GM23338 (cell line): ENCODE measurements at regions not wholly inside any gene's neighbourhood (a gene's known extent, or its start where the extent isn't known, plus 50 kb on each side); places are given as distances from the start of the nearest gene placed in this dataset.

Experiments
- ATAC-seq: fragments of 200-7000 bp; cut with Tn5 transposase; 3 replicates; pipeline ENCODE4 v1.9.1; 2020
- DNase-seq: peaks from one replicate; pipeline ENCODE4 v3.0.0-alpha.2; 2015; ENCODE audit warnings: low spot score
- H2AFZ ChIP-seq: fragments of 200-600 bp; sonication (generic); 2 replicates; pipeline ENCODE4 v1.8.0; 2016; ENCODE audit warnings: antibody characterized with exemption, mild to moderate bottlenecking, moderate library complexity
- H3F3A ChIP-seq: fragments of 200-600 bp; sonication (generic); replicated peaks from 2 replicates; pipeline ENCODE4 v1.8.0; 2017; ENCODE audit warnings: antibody characterized with exemption, mixed run types, low read depth
- H3K27ac ChIP-seq: fragments of 200-600 bp; sonication (generic); 2 replicates; pipeline ENCODE4 v1.6.1; 2016; ENCODE audit warnings: low read depth
- H3K27me3 ChIP-seq: fragments of 200-600 bp; sonication (generic); 2 replicates; pipeline ENCODE4 v1.8.0; 2016; ENCODE audit warnings: mild to moderate bottlenecking, mixed run types, moderate library complexity; ENCODE audit not compliant: insufficient read depth
- H3K36me3 ChIP-seq: fragments of 200-600 bp; sonication (generic); 2 replicates; pipeline ENCODE4 v1.8.0; 2016; ENCODE audit warnings: mild to moderate bottlenecking; ENCODE audit not compliant: insufficient read depth
- H3K4me1 ChIP-seq: fragments of 200-600 bp; sonication (generic); 2 replicates; pipeline ENCODE4 v1.8.0; 2016; ENCODE audit warnings: mild to moderate bottlenecking, moderate library complexity; ENCODE audit not compliant: insufficient read depth
- H3K4me2 ChIP-seq: fragments of 200-600 bp; sonication (generic); 2 replicates; pipeline ENCODE4 v1.7.1; 2017; ENCODE audit warnings: mixed run types
- H3K4me3 ChIP-seq: fragments of 200-600 bp; sonication (generic); 2 replicates; pipeline ENCODE4 v1.6.1; 2016; ENCODE audit warnings: mixed run types
- H3K79me2 ChIP-seq: fragments of 200-600 bp; sonication (generic); replicated peaks from 2 replicates; pipeline ENCODE4 v1.8.0; 2017; ENCODE audit warnings: mild to moderate bottlenecking; ENCODE audit not compliant: insufficient read depth
- H3K9me2 ChIP-seq: fragments of 200-600 bp; sonication (generic); 2 replicates; pipeline ENCODE4 v1.8.0; 2017; ENCODE audit not compliant: insufficient read depth
- H4K20me1 ChIP-seq: fragments of 200-600 bp; sonication (generic); replicated peaks from 2 replicates; pipeline ENCODE4 v1.8.0; 2017; ENCODE audit warnings: mild to moderate bottlenecking; ENCODE audit not compliant: insufficient read depth
- H3K27ac Mint-ChIP-seq: 2 replicates; pipeline ENCODE4 v1.8.0; 2020; ENCODE audit warnings: inconsistent platforms, mild to moderate bottlenecking, moderate library complexity, mixed read lengths
- H3K27me3 Mint-ChIP-seq: 3 replicates; pipeline ENCODE4 v1.8.0; 2022; ENCODE audit warnings: low read depth, mild to moderate bottlenecking, moderate library complexity, mixed read lengths, inconsistent platforms; ENCODE audit not compliant: insufficient read depth, poor library complexity
- H3K36me3 Mint-ChIP-seq: 3 replicates; pipeline ENCODE4 v1.8.0; 2021; ENCODE audit warnings: low read depth, mild to moderate bottlenecking, inconsistent platforms, moderate library complexity, mixed read lengths
- H3K4me1 Mint-ChIP-seq: 3 replicates; pipeline ENCODE4 v1.8.0; 2020; ENCODE audit warnings: mild to moderate bottlenecking, inconsistent platforms, mixed read lengths
- H3K4me3 Mint-ChIP-seq: 3 replicates; pipeline ENCODE4 v1.8.0; 2021; ENCODE audit warnings: moderate library complexity, mild to moderate bottlenecking, inconsistent platforms, mixed read lengths
- H3K9me3 Mint-ChIP-seq: 3 replicates; pipeline ENCODE4 v1.8.0; 2020; ENCODE audit warnings: moderate library complexity, mild to moderate bottlenecking, inconsistent platforms, mixed read lengths
- CREB1 ChIP-seq: fragments of 250-450 bp; sonication (Bioruptor Pico); IDR thresholded peaks from 2 replicates; pipeline ENCODE4 v1.5.0; 2020; ENCODE audit warnings: low read depth, mild to moderate bottlenecking, moderate library complexity
- EZH2 ChIP-seq: fragments of 200-600 bp; sonication (generic); IDR thresholded peaks from one replicate; pipeline ENCODE4 v1.8.0; 2017; ENCODE audit warnings: antibody characterized with exemption, mild to moderate bottlenecking, low read depth; ENCODE audit not compliant: unreplicated experiment
- JUNB ChIP-seq: IDR thresholded peaks from one replicate; pipeline ENCODE4 v1.6.1; 2016; ENCODE audit warnings: antibody characterized with exemption; ENCODE audit not compliant: unreplicated experiment
- NANOG ChIP-seq: IDR thresholded peaks from 2 replicates; pipeline ENCODE4 v1.6.1; 2016; ENCODE audit warnings: antibody characterized with exemption, borderline replicate concordance
- POLR2AphosphoS5 ChIP-seq: IDR thresholded peaks from 2 replicates; pipeline ENCODE4 v1.6.1; 2016; ENCODE audit warnings: antibody characterized with exemption, low read depth
- STAT1 ChIP-seq: IDR thresholded peaks from one replicate; pipeline ENCODE4 v1.6.1; 2016; ENCODE audit warnings: antibody characterized with exemption; ENCODE audit not compliant: unreplicated experiment
- ZNF114 ChIP-seq: fragments of 250-450 bp; sonication (Bioruptor Pico); IDR thresholded peaks from 2 replicates; pipeline ENCODE4 v1.5.0; 2020; ENCODE audit warnings: mild to moderate bottlenecking, moderate library complexity
- ZNF331 ChIP-seq: fragments of 250-450 bp; sonication (Bioruptor Pico); IDR thresholded peaks from 2 replicates; pipeline ENCODE4 v1.5.0; 2020; ENCODE audit warnings: low read depth, mild to moderate bottlenecking, moderate library complexity
- TF ChIP-seq, protein P1 (sequence below): IDR thresholded peaks from one replicate; pipeline ENCODE4 v1.6.1; 2018; ENCODE audit warnings: antibody characterized with exemption; ENCODE audit not compliant: unreplicated experiment
- TF ChIP-seq, protein P2 (sequence below), 2 experiments: fragments of 200-600 bp in 1 of 2; sonication (generic) in 1 of 2; conservative IDR thresholded peaks; 2 replicates each; pipeline versions ENCODE4 v1.5.1 to v1.6.1; 2016 to 2017; ENCODE audit warnings: antibody characterized with exemption in 2 of 2, low read depth in 2 of 2, mild to moderate bottlenecking in 2 of 2, moderate library complexity in 1 of 2
- TF ChIP-seq, protein P3 (sequence below): fragments of 250-450 bp; sonication (Bioruptor Pico); IDR thresholded peaks from 2 replicates; pipeline ENCODE4 v1.5.0; 2020; ENCODE audit warnings: mild to moderate bottlenecking, moderate library complexity

- no peak overlapping the region for H3K4me3 ChIP-seq
- no peak overlapping the region for H3K27ac ChIP-seq
- no peaks in the 10 kb centered on the region for H3K27me3 ChIP-seq
- no peaks in the 10 kb centered on the region; the same call in 1 of the 2 replicates for H4K20me1 ChIP-seq
- H3K4me1 ChIP-seq, result no peaks in the 10 kb centered on the region
- H3K9me3 Mint-ChIP-seq, result no peaks in the 10 kb centered on the region
- no peak overlapping the region for H2AFZ ChIP-seq
- no peaks in the 10 kb centered on the region for H3K9me2 ChIP-seq
- DNase-seq (no peak), ATAC-seq (no peak)
- H3K79me2 ChIP-seq, result no peaks in the 10 kb centered on the region
- peaks cover 8% of the 10 kb centered on the region for H3K4me1 Mint-ChIP-seq
- H3K27me3 Mint-ChIP-seq, result no peaks in the 10 kb centered on the region
- H3K27ac Mint-ChIP-seq, result no peak overlapping the region; the same call in 1 of the 2 replicates
- no peaks in the 10 kb centered on the region for H3K36me3 Mint-ChIP-seq
- no peak for TF ChIP-seq CREB1
- no peak for TF ChIP-seq ZNF331 (CRISPR knock-in tag)
- no peak for TF ChIP-seq POLR2AphosphoS5
- no peak for TF ChIP-seq NANOG
- TF ChIP-seq STAT1, result no peak
- TF ChIP-seq EZH2, result no peak
- no peak for TF ChIP-seq ZNF114 (CRISPR knock-in tag)
- TF ChIP-seq, protein P1, sequence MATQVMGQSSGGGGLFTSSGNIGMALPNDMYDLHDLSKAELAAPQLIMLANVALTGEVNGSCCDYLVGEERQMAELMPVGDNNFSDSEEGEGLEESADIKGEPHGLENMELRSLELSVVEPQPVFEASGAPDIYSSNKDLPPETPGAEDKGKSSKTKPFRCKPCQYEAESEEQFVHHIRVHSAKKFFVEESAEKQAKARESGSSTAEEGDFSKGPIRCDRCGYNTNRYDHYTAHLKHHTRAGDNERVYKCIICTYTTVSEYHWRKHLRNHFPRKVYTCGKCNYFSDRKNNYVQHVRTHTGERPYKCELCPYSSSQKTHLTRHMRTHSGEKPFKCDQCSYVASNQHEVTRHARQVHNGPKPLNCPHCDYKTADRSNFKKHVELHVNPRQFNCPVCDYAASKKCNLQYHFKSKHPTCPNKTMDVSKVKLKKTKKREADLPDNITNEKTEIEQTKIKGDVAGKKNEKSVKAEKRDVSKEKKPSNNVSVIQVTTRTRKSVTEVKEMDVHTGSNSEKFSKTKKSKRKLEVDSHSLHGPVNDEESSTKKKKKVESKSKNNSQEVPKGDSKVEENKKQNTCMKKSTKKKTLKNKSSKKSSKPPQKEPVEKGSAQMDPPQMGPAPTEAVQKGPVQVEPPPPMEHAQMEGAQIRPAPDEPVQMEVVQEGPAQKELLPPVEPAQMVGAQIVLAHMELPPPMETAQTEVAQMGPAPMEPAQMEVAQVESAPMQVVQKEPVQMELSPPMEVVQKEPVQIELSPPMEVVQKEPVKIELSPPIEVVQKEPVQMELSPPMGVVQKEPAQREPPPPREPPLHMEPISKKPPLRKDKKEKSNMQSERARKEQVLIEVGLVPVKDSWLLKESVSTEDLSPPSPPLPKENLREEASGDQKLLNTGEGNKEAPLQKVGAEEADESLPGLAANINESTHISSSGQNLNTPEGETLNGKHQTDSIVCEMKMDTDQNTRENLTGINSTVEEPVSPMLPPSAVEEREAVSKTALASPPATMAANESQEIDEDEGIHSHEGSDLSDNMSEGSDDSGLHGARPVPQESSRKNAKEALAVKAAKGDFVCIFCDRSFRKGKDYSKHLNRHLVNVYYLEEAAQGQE, result no peak
- no peak for TF ChIP-seq JUNB
- TF ChIP-seq, protein P2, sequence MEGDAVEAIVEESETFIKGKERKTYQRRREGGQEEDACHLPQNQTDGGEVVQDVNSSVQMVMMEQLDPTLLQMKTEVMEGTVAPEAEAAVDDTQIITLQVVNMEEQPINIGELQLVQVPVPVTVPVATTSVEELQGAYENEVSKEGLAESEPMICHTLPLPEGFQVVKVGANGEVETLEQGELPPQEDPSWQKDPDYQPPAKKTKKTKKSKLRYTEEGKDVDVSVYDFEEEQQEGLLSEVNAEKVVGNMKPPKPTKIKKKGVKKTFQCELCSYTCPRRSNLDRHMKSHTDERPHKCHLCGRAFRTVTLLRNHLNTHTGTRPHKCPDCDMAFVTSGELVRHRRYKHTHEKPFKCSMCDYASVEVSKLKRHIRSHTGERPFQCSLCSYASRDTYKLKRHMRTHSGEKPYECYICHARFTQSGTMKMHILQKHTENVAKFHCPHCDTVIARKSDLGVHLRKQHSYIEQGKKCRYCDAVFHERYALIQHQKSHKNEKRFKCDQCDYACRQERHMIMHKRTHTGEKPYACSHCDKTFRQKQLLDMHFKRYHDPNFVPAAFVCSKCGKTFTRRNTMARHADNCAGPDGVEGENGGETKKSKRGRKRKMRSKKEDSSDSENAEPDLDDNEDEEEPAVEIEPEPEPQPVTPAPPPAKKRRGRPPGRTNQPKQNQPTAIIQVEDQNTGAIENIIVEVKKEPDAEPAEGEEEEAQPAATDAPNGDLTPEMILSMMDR (conservative IDR thresholded peaks at IDR 0.05; ENCODE audit: low read depth in 2 of 2), result no peak
- no peaks in the 10 kb centered on the region for H3F3A ChIP-seq
- no peak overlapping the region for H3K4me3 Mint-ChIP-seq
- no peaks in the 10 kb centered on the region for H3K36me3 ChIP-seq
- no peak overlapping the region for H3K4me2 ChIP-seq
These were observed 190.4 kb downstream of the DEPDC1B start for GRCh38 chr5:60509519-60509918.

DNA sequence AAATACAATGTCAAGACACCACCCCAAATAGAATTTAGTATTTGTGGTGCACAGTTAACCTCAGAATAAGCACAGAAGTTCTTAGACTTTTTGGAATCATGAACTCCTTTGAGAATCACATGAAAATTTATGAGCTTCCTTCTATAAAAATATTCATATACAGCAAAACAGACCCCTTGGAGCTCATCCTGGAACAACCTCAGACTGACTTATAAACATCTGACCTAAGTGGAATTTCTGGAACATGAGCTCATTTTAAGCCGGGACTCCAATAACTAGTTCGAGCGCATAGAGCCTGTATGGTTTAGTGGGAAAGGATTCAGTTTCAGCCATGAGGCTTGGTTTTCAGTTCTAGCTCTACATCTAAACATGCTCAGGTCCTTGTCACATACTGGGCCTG lies 192.3 kb downstream of the DEPDC1B start:
- DNase-seq, result no peak
- Histone ChIP-seq H3K4me3 (no peak overlapping the region), H3K9me2 (no peaks in the 10 kb centered on the region), H3K4me1 (no peaks in the 10 kb centered on the region), H3K27ac (no peak overlapping the region), H3K27me3 (no peaks in the 10 kb centered on the region), H2AFZ (no peak overlapping the region), H3K79me2 (no peaks in the 10 kb centered on the region), H3K36me3 (no peaks in the 10 kb centered on the region), H4K20me1 (no peaks in the 10 kb centered on the region; the same call in 1 of the 2 replicates), H3F3A (no peaks in the 10 kb centered on the region), H3K4me2 (no peak overlapping the region)
- no peak for ATAC-seq
- no peaks in the 10 kb centered on the region for H3K27me3 Mint-ChIP-seq
- no peak overlapping the region for H3K27ac Mint-ChIP-seq
- H3K4me1 Mint-ChIP-seq, result peaks cover 8% of the 10 kb centered on the region
- H3K36me3 Mint-ChIP-seq, result no peaks in the 10 kb centered on the region
- H3K9me3 Mint-ChIP-seq, result no peaks in the 10 kb centered on the region
- no peak overlapping the region for H3K4me3 Mint-ChIP-seq
- TF ChIP-seq JUNB (no peak), ZNF114 (CRISPR knock-in tag) (no peak), EZH2 (no peak), CREB1 (no peak), STAT1 (no peak)
- TF ChIP-seq, protein P3, sequence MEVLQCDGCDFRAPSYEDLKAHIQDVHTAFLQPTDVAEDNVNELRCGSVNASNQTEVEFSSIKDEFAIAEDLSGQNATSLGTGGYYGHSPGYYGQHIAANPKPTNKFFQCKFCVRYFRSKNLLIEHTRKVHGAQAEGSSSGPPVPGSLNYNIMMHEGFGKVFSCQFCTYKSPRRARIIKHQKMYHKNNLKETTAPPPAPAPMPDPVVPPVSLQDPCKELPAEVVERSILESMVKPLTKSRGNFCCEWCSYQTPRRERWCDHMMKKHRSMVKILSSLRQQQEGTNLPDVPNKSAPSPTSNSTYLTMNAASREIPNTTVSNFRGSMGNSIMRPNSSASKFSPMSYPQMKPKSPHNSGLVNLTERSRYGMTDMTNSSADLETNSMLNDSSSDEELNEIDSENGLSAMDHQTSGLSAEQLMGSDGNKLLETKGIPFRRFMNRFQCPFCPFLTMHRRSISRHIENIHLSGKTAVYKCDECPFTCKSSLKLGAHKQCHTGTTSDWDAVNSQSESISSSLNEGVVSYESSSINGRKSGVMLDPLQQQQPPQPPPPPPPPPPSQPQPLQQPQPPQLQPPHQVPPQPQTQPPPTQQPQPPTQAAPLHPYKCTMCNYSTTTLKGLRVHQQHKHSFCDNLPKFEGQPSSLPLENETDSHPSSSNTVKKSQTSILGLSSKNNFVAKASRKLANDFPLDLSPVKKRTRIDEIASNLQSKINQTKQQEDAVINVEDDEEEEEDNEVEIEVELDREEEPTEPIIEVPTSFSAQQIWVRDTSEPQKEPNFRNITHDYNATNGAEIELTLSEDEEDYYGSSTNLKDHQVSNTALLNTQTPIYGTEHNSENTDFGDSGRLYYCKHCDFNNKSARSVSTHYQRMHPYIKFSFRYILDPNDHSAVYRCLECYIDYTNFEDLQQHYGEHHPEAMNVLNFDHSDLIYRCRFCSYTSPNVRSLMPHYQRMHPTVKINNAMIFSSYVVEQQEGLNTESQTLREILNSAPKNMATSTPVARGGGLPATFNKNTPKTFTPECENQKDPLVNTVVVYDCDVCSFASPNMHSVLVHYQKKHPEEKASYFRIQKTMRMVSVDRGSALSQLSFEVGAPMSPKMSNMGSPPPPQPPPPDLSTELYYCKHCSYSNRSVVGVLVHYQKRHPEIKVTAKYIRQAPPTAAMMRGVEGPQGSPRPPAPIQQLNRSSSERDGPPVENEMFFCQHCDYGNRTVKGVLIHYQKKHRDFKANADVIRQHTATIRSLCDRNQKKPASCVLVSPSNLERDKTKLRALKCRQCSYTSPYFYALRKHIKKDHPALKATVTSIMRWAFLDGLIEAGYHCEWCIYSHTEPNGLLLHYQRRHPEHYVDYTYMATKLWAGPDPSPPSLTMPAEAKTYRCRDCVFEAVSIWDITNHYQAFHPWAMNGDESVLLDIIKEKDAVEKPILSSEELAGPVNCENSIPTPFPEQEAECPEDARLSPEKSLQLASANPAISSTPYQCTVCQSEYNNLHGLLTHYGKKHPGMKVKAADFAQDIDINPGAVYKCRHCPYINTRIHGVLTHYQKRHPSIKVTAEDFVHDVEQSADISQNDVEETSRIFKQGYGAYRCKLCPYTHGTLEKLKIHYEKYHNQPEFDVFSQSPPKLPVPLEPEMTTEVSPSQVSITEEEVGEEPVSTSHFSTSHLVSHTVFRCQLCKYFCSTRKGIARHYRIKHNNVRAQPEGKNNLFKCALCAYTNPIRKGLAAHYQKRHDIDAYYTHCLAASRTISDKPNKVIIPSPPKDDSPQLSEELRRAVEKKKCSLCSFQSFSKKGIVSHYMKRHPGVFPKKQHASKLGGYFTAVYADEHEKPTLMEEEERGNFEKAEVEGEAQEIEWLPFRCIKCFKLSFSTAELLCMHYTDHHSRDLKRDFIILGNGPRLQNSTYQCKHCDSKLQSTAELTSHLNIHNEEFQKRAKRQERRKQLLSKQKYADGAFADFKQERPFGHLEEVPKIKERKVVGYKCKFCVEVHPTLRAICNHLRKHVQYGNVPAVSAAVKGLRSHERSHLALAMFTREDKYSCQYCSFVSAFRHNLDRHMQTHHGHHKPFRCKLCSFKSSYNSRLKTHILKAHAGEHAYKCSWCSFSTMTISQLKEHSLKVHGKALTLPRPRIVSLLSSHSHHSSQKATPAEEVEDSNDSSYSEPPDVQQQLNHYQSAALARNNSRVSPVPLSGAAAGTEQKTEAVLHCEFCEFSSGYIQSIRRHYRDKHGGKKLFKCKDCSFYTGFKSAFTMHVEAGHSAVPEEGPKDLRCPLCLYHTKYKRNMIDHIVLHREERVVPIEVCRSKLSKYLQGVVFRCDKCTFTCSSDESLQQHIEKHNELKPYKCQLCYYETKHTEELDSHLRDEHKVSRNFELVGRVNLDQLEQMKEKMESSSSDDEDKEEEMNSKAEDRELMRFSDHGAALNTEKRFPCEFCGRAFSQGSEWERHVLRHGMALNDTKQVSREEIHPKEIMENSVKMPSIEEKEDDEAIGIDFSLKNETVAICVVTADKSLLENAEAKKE, result no peak
